Parathyroid adenoma (tissue), 2 donors: ENCODE measurements at regions not wholly inside any gene's neighbourhood (a gene's known extent, or its start where the extent isn't known, plus 50 kb on each side); places are given as distances from the start of the nearest gene placed in this dataset.

Experiments
- H2AFZ ChIP-seq: fragments of 300-600 bp; sonication (generic); one replicate; pipeline ENCODE4 v1.7.0; 2017; ENCODE audit warnings: antibody characterized with exemption, mild to moderate bottlenecking
- H3K27ac ChIP-seq: fragments of 300-600 bp; sonication (generic); one replicate; pipeline ENCODE4 v1.7.0; 2017
- H3K27me3 ChIP-seq: fragments of 300-600 bp; sonication (generic); one replicate; pipeline ENCODE4 v1.7.0; 2017; ENCODE audit warnings: low read length; ENCODE audit not compliant: control insufficient read depth, insufficient read depth
- H3K36me3 ChIP-seq: fragments of 300-600 bp; sonication (generic); one replicate; pipeline ENCODE4 v1.7.0; 2017; ENCODE audit warnings: low read length; ENCODE audit not compliant: control insufficient read depth, insufficient read depth
- H3K4me1 ChIP-seq: fragments of 300-600 bp; sonication (generic); one replicate; pipeline ENCODE4 v1.7.0; 2017; ENCODE audit warnings: control low read depth
- H3K4me2 ChIP-seq: fragments of 300-600 bp; sonication (generic); one replicate; pipeline ENCODE4 v1.7.0; 2017; ENCODE audit warnings: low read length
- H3K4me3 ChIP-seq: fragments of 300-600 bp; sonication (generic); one replicate; pipeline ENCODE4 v1.7.0; 2017; ENCODE audit warnings: low read depth, low read length
- H3K79me2 ChIP-seq: fragments of 300-600 bp; sonication (generic); one replicate; pipeline ENCODE4 v1.7.0; 2017; ENCODE audit warnings: control low read depth
- H3K9ac ChIP-seq: fragments of 300-600 bp; sonication (generic); one replicate; pipeline ENCODE4 v1.7.0; 2017; ENCODE audit warnings: mild to moderate bottlenecking
- H3K9me3 ChIP-seq: fragments of 300-600 bp; sonication (generic); one replicate; pipeline ENCODE4 v1.7.0; 2017; ENCODE audit warnings: low read length; ENCODE audit not compliant: control insufficient read depth
- CTCF ChIP-seq: fragments of 300-600 bp; sonication (generic); IDR thresholded peaks from one replicate; pipeline ENCODE4 v1.7.0; 2017; ENCODE audit warnings: antibody characterized with exemption, mild to moderate bottlenecking
- donor health status: primary hyperparathyroidism.

GRCh38 chr14:101109347-101109638 lies 205.8 kb upstream of the RTL1 start:
- Histone ChIP-seq H2AFZ (no peak overlapping the region), H3K4me1 (no peaks in the 10 kb centered on the region), H3K4me3 (no peak overlapping the region), H3K9me3 (no peaks in the 10 kb centered on the region), H3K79me2 (no peaks in the 10 kb centered on the region), H3K4me2 (no peak overlapping the region), H3K27ac (no peak overlapping the region), H3K27me3 (no peaks in the 10 kb centered on the region), H3K36me3 (no peaks in the 10 kb centered on the region), H3K9ac (no peak overlapping the region)
- TF ChIP-seq CTCF = no peak

GRCh38 chr14:101109981-101110728 lies 206.6 kb upstream of the RTL1 start:
- Histone ChIP-seq H2AFZ (no peak overlapping the region), H3K4me1 (no peaks in the 10 kb centered on the region), H3K79me2 (no peaks in the 10 kb centered on the region), H3K4me2 (no peak overlapping the region), H3K4me3 (no peak overlapping the region), H3K27ac (no peak overlapping the region), H3K9me3 (no peaks in the 10 kb centered on the region), H3K36me3 (no peaks in the 10 kb centered on the region), H3K27me3 (no peaks in the 10 kb centered on the region), H3K9ac (no peak overlapping the region)
- TF ChIP-seq CTCF = no peak

GRCh38 chr14:101110729-101111619 lies 207.5 kb upstream of the RTL1 start:
- no peak overlapping the region for H2AFZ ChIP-seq
- no peak for TF ChIP-seq CTCF
- no peaks in the 10 kb centered on the region for H3K27me3 ChIP-seq

GRCh38 chr14:101111620-101112290 lies 208.2 kb upstream of the RTL1 start:
- Histone ChIP-seq H2AFZ (no peak overlapping the region), H3K27me3 (no peaks in the 10 kb centered on the region), H3K9ac (no peak overlapping the region), H3K9me3 (no peaks in the 10 kb centered on the region), H3K4me3 (no peak overlapping the region), H3K4me1 (no peaks in the 10 kb centered on the region), H3K27ac (no peak overlapping the region), H3K4me2 (no peak overlapping the region), H3K79me2 (no peaks in the 10 kb centered on the region), H3K36me3 (no peaks in the 10 kb centered on the region)
- no peak for TF ChIP-seq CTCF

More at GRCh38 chr14:101110729-101111619, 207.5 kb upstream of the RTL1 start:
- Histone ChIP-seq H3K27ac (no peak overlapping the region), H3K4me3 (no peak overlapping the region), H3K9ac (no peak overlapping the region), H3K36me3 (no peaks in the 10 kb centered on the region), H3K9me3 (no peaks in the 10 kb centered on the region), H3K4me2 (no peak overlapping the region), H3K4me1 (no peaks in the 10 kb centered on the region), H3K79me2 (no peaks in the 10 kb centered on the region)
